ENCODE measurements at regions not wholly inside any gene's neighbourhood (a gene's known extent, or its start where the extent isn't known, plus 50 kb on each side); places are given as distances from the start of the nearest gene placed in this dataset.

GRCh38 chr2:160917850-160918249 is 242.4 kb upstream of the TANK start:
- no peak for DNase-seq
- H3K4me3 ChIP-seq (ENCODE audit: low read depth, low read length) = no peak overlapping the region
- in situ Hi-C loops (cut with HindIII; ENCODE audit: low pct_ligation_motif_present, low sequenced_read_pairs) = no loop called here
- no peak overlapping the region for H3K27ac ChIP-seq
- no peaks in the 10 kb centered on the region for H3K36me3 ChIP-seq (replicated peaks)
- H3K27me3 ChIP-seq (replicated peaks) = no peaks in the 10 kb centered on the region
- TF ChIP-seq, protein P1, sequence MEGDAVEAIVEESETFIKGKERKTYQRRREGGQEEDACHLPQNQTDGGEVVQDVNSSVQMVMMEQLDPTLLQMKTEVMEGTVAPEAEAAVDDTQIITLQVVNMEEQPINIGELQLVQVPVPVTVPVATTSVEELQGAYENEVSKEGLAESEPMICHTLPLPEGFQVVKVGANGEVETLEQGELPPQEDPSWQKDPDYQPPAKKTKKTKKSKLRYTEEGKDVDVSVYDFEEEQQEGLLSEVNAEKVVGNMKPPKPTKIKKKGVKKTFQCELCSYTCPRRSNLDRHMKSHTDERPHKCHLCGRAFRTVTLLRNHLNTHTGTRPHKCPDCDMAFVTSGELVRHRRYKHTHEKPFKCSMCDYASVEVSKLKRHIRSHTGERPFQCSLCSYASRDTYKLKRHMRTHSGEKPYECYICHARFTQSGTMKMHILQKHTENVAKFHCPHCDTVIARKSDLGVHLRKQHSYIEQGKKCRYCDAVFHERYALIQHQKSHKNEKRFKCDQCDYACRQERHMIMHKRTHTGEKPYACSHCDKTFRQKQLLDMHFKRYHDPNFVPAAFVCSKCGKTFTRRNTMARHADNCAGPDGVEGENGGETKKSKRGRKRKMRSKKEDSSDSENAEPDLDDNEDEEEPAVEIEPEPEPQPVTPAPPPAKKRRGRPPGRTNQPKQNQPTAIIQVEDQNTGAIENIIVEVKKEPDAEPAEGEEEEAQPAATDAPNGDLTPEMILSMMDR (IDR thresholded peaks at IDR 0.05; ENCODE audit: low read depth, low read length, missing control alignments) = no peak

DNA sequence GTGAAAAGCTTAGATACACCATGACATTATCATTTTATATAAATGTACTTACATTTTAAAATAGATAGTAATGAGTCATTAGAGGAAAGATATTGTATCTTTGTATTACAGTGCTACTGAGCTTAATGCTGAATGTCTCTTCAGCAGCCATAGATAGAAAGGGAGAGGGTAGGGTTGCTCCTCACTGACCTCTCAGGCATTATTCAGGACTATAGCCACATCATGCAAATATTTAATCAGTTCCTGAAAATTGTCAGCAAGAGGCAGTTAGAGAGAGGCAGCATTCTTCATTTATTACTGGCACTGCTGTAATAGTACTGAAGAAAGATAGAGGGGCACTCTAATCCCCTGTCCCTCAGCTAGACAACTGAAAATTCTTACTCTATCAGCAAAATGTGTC is 242.0 kb upstream of the TANK start:
- Histone ChIP-seq H3K27ac (no peak overlapping the region), H3K4me3 (ENCODE audit: low read depth, low read length) (no peak overlapping the region), H3K27me3 (replicated peaks) (no peaks in the 10 kb centered on the region), H3K36me3 (replicated peaks) (no peaks in the 10 kb centered on the region)
- TF ChIP-seq, protein P1 (IDR thresholded peaks at IDR 0.05; ENCODE audit: low read depth, low read length, missing control alignments) = no peak
- no peak for DNase-seq
- in situ Hi-C loops (cut with HindIII; ENCODE audit: low pct_ligation_motif_present, low sequenced_read_pairs) = no loop called here

DNA sequence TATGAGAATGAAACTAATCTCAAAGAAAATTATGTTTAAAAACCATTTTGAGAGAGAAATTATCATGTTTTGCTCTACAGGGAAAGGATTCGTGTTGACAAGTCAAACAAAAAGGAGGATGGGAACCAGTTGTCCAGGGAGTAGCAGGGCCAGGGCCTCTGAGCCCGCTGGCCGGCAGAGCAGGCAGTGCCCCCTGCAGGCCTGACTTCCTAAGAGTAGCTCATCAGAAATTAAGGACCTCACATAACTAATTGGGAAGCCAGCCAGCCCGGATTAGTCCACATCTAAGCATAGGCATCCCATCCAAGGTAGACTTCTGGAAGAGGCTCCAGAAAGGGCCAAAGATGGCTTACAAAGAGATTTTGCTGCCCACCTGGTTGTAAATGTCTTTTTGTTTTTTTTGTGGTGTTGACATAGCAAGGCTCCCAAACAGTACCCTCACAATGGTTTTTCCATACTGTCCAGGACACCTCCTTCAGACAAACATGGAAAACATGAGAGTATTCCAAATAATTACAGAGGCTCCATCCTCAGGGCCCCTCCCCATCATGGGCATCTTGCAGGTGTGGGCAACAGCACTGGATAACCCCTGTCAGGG is 241.2 kb upstream of the TANK start:
- TF ChIP-seq, protein P1 (IDR thresholded peaks at IDR 0.05; ENCODE audit: low read depth, low read length, missing control alignments) = peak; percentile 83
- Histone ChIP-seq H3K27ac (no peak overlapping the region), H3K27me3 (replicated peaks) (no peaks in the 10 kb centered on the region), H3K36me3 (replicated peaks) (no peaks in the 10 kb centered on the region), H3K4me3 (ENCODE audit: low read depth, low read length) (no peak overlapping the region)
- in situ Hi-C loops (cut with HindIII; ENCODE audit: low pct_ligation_motif_present, low sequenced_read_pairs) = no loop called here
- DNase-seq = peak; percentile 51

DNA sequence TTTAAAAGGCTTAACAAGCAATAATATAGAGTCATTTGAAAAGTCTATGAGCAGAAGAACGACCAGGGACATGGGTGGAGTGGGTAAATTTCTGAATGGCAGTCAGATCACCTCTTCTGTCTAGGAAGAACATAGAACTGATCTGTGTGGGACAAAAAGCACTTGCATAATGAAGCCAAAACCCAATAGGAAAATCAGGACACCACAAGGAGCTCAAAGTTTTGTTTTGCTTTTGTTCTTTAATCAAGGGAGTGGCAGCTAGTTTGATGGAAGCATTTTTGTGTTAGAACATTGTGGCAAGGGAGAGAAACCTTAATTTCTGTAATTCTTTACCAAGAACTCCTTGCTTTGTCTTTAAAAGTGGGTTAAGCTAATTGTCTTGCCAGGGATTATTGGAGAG is 240.2 kb upstream of the TANK start:
- H3K27me3 ChIP-seq (replicated peaks) = no peaks in the 10 kb centered on the region
- no peak for DNase-seq
- TF ChIP-seq, protein P1 (IDR thresholded peaks at IDR 0.05; ENCODE audit: low read depth, low read length, missing control alignments) = no peak
- H3K4me3 ChIP-seq (ENCODE audit: low read depth, low read length) = no peak overlapping the region
- in situ Hi-C loops (cut with HindIII; ENCODE audit: low pct_ligation_motif_present, low sequenced_read_pairs) = no loop called here
- H3K27ac ChIP-seq = no peak overlapping the region
- H3K36me3 ChIP-seq (replicated peaks) = no peaks in the 10 kb centered on the region

DNA sequence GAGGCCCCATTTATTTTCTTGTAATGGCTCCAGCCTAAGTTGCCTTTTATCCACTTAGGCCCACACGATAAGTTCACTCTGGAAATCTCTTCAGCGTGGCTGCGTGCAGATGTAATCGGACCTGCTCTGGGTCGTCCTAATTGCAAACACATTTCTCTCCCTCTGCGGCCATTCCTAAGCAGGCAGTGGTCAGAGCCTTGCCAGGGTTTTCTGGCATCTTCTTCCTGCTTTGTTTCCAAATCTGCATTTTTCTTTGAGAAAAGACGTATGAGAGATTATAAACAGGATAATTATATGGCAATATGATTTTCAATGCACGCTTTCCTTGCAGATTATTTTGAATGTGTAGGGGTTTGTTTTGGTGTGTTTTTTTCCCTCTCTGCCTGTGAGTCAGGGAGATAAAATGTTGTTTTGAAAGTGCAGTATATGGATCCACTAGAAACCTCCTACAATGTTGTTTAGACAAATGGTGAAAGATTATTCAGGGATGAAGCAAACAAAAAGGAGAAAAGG is 239.4 kb upstream of the TANK start:
- DNase-seq = peak; percentile 68
- Histone ChIP-seq H3K4me3 (ENCODE audit: low read depth, low read length) (no peak overlapping the region), H3K36me3 (replicated peaks) (no peaks in the 10 kb centered on the region), H3K27me3 (replicated peaks) (no peaks in the 10 kb centered on the region), H3K27ac (peak overlapping the region; percentile 63)
- TF ChIP-seq, protein P1 (IDR thresholded peaks at IDR 0.05; ENCODE audit: low read depth, low read length, missing control alignments) = no peak
- in situ Hi-C loops (cut with HindIII; ENCODE audit: low pct_ligation_motif_present, low sequenced_read_pairs) = no loop called here
